Activated CD8-positive, alpha-beta memory T cell treated with anti-CD3 and anti-CD28 coated beads, Interleukin-2, amount 50 U/mL, for 4 hours (primary cell): ENCODE measurements at regions not wholly inside any gene's neighbourhood (a gene's known extent, or its start where the extent isn't known, plus 50 kb on each side); places are given as distances from the start of the nearest gene placed in this dataset.

Experiments
- DNase-seq: peaks from one replicate; pipeline ENCODE4 v3.0.0-alpha.2; 2020

DNA sequence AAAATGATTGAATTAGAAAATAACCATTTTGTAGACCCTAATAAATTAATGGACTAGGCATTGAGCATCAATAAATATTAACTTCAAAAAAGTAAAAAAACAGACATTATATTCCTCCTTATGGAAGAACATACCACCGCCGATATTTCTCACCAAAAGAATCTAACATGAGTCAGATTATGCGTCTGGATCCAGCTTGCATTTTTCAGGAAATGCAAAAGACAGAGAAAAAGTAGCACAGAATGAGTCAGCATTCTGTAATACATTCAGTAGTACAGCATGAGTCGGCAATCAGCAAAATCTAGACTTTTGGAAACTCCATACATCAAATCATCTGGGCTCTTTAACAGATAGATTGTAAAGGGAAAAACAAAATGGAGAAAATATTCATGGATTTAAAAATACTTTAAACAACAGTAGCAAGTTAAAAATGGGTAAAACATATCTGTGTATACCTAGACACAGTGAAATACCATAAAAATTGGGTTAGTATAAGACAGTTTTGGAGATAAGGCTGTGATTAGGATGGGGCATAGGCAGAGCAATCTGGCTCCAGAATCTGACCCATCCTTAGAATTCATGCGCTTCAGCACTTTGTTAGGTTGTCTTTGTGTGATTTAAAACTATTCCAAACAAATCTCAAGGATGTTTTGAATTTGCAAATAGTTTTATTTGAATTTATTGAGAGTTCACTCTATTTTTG, 633.0 kb upstream of the FAM241A start:
- DNase-seq: no peak

DNA sequence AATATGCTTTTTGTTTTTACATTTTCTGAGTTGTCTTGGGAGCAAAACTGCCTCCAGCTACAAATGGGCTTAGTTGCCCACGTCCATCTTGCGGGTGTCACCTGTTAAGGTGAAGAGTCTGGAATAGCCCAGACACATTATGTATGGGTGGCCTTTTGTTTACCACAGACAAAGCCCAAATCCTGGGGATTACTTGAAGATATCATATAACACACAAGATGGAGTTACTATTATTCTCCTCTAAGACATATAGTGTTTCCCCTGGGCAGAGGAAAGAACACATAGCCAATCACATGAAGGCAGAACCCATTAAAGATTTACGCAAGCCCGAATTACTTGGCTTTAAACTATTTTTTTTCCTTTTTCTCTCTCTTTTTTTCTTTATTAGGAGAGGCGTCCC, 625.6 kb upstream of the FAM241A start:
- no peak for DNase-seq

DNA sequence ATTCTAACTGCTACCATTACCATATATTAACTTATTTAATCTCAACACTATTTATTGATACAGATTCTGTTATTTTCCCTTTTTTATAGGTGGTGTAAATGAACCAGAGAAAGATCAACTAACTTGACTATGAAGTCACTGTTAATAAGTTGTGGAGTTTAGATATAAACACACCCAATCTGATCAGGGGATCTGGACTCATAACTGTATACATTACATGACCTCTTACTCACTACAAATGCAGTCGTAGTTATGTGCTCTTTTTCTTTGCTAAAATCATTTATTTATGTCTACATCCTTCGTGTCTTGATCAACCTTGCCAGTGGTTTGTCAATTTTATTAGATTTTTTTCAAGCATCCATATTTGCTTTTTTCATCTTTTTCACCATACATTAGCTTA, 614.8 kb upstream of the FAM241A start:
- no peak for DNase-seq

DNA sequence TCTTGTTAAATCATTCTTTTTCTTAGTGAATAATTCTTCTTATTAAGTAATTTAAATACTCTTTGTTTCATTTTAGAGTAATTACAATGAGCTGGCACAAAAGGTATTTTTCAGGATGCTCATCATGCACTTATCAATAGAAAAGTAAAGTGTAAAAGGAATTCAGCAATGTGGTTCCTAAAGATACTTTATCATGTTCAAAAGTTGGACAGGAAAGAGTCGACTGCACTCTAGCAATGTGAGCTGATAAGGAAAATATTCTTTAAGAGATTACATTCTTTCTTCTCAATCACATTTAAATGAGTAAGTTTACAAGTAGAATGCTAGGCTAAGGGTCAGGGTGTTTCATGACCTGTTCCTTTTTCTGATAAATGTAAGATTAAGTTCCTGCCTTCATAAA, 609.5 kb upstream of the FAM241A start:
- DNase-seq: no peak

DNA sequence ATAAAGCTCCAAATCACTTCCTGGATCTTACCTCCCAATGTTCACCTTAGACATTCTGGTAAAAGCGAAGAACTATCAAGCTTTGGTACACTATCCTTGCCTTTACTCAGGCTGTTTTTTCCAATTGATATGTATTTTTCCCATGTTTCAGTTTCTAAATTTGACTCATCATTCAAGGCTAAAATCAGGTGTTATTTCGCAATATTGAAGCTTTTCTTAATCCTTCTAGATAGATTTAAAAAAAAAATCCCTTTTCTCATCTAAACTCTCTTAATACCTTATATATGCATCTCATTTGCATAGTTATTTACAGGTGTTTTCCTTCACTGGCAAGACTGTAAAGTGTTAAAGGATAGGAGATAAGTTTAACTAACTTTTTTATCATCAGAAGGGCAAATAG, 608.1 kb upstream of the FAM241A start:
- DNase-seq: no peak

DNA sequence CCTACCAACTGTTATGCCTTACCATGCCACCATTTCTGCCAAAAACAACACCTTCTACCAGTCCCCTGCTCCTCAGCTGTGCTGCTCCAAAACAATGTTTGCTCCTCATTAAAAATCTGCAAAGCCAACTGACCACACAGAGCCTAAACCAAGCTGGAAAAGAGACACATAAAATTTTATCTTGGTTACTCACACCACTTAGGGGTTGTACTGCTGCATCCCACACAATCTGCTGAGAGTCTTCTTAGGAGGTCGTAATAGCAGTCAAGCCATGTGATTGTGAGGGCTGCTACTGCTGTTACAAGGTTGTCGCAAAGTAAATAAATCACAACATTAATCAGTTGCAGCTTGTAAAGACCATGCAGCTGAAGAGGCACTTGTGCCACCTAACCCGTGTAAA, 607.4 kb upstream of the FAM241A start:
- no peak for DNase-seq

DNA sequence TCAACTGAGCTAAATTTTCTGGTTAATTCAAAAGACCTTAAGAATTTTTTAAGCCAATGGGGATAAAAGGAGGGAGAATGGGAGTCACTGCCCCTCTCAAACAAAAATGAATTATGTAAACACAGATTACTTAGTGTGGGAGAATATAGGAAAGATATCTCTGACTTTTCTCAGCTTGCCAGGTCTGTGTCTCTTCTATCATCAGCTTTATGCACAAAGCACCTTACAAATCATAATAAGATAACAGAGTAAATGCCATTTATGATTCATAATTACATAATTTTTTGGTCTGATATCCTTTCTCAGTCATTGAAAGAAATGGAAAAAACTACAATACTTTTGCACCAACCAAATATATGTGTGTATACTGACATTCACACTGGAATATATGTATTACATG, 604.6 kb upstream of the FAM241A start:
- DNase-seq: no peak

DNA sequence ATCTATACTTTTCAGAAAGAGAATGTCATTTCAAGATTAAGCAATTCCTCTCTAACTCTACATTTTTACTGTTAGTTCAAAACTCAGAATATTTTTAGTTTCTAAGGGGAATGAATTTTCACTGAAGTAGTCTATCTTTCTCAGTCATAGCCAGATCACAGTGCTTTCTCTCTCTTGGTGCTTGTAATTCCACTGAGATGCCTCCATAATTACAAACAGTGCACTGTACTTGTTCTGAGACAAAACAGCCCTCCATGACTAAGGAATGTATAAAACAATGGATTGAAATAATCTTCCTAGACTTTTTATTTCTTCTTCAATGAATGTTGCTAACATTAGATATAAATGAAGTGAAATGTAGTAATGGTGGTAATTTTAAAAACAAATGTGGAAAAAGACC, 603.2 kb upstream of the FAM241A start:
- no peak for DNase-seq

DNA sequence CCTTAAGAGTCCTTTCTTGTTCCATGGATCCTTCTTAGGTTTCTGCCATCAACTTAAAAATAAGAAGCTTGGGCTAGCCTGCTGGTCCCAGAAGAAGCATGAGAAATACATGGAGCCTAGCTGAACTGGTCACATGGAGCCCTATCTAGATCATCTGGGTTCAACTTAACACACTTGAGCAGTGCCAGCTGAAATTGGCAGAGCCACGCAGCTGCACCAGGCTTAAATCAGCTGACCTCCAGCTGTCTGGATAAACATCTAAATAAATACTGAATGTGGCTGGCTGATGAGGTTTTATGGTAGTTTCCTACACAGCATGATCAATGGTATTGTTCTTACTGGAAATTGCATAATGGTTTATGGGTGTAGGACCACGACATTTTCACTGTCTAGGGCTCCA, 598.4 kb upstream of the FAM241A start:
- DNase-seq: no peak

DNA sequence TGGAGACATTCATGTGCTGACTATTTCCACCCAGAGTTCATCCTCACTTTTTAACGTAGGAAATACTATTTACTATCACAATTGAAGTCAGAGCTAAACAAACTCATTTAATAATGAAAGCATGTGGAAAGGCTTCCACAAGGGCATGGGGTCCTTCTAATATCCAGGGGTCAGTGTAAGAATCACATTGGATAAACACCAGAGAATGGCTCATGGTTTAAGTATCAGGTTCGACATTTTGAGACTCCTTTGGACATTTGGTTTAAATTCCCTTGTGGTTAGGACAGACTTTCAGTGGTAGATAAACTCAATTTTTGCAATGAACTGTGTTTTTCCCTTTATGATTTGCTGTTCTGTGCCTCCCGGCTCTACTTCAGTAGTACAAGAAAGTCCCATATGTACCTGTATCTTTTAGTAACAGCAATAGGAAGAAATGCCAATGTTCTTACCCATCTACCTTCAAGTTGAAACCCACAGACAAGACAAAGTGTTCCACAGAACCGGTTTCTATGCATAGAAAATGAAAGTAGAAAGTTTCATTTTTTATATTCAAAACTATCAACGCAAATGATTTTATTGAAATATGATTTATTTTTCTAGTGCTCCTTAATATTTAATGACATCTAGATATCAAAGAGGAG, 589.0 kb upstream of the FAM241A start:
- DNase-seq: no peak

DNA sequence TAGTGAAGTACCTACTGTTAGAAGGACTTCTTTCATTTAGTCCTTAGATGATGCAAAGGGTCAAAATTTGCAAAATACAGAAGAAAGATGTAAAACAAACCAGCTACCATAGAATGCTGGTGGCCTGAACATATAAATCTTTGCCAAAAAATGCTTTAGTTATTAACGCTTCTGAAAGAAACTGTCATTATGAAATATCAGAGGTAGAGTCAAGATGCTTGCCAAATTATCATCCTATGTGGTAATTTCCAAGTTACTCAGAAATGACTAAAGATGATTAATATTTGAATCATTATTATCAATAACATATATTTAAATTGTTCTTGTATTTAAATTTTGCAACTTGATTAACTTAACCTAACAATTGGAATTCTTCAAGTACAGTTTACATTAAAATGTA, 588.4 kb upstream of the FAM241A start:
- no peak for DNase-seq

DNA sequence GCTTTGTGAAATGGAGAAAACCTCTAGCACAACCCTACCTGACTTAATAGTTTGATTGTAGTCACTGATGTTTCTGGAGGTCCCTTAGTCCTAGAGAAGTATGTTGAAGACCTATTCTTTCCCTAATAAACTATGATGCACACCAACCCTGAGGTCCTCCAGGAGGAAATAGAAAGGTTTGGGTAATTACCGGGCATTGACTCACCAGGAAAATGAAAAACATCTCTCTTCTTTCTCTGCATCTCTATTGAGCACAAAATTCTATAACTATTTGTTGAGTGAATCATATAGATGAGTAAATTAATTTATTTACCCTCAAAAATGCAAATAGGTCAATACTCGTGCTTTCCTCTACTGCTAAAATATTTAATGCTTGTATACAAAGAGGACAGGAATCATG, 582.4 kb upstream of the FAM241A start:
- no peak for DNase-seq

DNA sequence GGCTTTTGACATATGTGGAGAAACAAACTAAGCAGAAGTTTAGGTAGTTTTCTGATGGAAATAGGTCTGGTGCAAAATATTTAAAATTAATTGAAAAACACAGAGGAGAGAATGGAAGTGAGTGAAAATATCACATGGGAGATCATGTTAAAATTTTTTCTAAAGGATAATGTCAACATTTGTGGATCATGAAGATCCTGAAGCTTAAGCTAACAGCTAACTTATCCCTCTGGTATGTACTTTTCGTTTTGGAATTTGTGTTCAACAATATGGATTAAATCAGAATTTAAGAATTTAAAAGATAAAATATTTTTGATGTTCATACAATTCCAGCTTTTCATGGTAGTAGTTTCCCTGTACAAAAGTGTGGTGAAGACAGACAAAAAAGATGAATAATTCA, 572.8 kb upstream of the FAM241A start:
- no peak for DNase-seq

DNA sequence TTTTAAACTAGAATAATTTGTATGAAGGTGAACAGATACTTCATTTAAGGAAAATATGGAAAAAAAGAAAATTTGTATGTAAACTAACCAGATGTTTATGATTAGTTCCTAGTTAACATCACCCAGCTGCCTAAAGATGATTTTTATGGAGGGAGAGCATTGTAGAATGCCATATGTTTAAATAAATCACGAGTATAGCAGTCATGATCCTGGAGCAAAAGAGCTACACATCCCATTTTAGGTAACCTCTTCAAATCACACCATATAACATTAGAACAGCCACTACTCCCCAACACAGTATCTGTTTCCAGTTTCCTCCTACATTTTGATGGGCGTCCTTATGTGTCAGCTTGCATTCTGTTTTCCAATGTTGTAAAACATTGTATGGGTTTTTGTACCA, 571.9 kb upstream of the FAM241A start:
- no peak for DNase-seq

DNA sequence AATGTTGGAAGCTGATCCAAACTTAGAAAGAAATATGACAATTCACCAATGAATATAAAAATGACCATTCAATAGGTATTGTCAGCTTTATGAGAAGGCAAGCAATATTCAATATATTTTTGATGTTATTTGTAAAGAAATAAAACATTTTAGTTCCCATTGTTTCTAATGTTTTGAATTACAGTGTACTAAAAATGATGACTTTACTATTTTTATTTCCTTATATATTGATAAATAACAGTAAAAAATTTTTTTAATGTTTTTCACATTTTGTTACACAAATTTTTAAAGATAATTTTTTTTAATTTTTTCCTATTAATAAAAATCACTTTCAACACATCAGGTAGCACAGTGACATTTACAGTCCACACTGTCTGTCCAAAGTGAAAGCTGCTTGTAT, 565.5 kb upstream of the FAM241A start:
- DNase-seq: no peak

DNA sequence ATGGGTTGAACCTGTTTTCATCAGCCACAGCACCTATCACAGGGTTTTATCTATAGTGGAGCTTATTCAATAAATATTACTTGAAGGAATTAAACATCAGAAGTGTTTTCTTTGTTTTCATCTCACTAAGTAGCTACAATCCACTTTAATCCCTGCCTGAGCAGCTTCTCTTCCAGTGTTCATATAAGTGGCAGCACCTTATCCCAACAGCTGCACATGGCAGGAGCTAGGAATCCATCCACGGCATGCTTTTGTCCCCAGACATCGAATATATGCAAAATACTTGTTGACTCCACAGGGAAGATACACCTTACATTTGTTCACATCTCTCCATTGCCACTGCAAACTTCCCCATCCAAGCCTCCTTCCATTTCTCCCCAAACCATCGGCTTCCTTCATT, 549.8 kb upstream of the FAM241A start:
- DNase-seq: no peak

DNA sequence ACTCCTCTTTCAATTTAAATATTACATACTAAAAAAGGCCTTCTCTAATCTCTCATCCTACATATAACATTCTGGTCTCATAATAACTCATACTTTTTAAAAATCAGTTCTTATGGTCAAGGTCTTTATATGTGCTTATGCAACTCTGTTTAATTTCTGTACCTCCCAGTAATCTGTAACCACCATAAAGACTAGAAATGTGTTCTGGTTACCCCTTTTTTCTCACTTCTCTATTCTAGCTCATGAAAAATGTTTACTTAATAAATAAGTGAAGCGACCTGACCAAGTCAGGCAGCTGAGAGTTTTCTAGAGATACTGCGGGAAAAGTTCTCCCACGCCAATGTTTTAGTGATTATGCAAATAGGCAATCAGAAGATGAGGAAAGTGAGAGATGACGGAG, 548.8 kb upstream of the FAM241A start:
- no peak for DNase-seq

DNA sequence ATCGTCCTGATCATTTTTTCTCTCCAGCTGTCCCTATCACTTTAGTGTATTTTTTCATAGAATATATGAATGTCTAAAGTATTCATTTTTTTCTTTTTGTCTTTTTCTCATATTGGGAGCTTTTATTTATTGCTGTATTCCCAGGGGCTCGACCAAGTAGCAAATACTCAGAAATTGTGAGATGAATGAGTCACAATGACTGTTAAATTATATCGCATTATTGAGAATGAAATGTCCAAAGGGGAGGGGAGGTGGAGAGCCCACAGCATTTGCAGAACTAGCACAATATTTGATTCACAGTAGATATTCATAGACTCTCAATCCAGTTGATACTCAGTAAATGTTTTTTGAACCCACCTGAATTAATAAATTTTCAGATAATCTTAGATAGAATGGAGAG, 543.6 kb upstream of the FAM241A start:
- no peak for DNase-seq

DNA sequence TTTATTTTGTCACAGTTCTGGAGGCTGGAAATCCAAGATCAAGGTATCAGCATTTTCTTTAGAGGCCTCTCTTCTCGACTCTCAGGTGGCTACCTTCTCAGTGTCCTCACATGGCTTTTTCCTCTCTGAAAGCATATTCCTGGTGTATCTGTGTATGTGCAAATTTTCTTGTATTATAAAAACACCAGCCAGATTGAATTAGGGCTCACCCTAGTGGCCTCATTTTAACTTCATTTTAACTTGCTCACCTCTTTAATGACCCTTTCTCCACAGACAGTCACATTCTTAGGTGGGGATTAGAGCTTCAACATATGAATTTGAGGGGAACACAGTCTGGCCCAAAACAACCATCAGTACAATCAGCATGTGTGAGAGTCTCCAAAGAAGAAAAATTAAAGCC, 542.4 kb upstream of the FAM241A start:
- DNase-seq: no peak

DNA sequence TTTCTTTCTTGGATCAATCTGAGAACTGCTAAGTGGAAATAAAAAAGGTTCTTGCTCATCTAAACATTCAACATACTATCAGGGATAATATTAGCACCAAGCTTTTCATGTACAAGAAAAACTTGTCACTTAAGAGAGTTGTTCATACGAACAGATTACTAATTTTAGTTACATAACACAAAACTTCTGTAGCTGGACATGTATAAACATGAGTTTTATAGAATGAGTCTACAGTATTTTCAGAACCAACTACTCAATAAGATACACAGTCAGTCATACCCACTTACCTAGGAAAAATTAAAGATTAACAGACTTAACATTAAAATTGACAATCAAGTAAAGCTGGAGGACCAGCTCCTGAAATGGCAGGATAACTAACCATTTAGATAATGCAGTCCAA, 540.1 kb upstream of the FAM241A start:
- DNase-seq: no peak

DNA sequence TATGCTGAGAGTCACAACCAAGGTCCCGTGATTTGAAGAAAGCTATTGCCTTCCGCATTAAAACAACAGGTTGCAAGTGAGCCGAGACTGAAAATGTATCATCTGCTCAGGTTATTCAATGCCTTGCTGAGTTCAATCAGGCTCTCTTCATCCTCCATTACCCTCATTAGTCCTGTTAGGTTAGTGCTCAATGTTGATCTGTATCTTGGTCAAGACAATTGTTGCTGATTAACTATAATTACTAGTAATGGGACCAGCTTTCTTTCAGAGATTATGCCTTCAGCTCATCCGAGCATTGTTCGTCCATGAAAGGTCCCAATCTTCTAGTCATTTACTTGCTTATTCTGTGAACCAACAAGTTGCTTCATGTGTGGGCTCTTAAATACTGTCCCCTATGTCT, 534.6 kb upstream of the FAM241A start:
- DNase-seq: no peak

DNA sequence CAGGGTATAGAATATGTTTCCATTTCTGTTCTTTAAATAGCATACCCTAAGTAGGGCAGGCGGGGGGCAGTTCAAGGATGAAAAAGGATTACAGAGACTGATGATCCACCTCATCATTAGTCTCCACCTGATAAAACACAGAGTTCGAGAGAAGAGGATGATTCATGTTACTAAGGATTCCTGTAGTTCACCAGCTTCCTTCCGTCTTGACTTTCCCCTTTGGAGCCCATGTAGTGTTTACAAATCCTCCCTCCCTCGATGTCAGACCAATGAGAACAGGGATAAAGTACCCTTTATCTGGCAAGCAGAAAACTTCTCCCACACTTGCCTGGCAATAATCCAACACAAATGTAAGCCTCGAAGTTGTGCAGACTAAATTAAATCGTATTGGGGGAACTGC, 526.3 kb upstream of the FAM241A start:
- DNase-seq: no peak

DNA sequence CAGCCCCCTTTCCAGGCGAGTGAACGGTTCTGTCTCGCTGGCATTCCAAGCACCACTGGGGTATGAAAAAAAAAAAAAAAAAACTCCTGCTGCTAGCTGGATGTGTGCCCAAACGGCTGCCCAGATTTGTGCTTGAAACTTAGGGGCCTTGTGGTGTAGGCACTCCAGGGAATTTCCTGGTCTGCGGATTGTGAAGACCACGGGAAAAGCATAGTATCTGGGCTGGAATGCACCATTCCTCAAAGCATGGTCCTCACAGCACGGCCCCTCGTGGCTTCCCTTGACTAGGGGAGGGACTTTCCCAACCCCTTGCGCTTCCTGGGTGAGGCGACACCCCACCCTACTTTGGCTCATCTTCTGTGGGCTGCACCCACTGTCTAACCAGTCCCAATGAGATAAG, 516.8 kb upstream of the FAM241A start:
- DNase-seq: no peak

DNA sequence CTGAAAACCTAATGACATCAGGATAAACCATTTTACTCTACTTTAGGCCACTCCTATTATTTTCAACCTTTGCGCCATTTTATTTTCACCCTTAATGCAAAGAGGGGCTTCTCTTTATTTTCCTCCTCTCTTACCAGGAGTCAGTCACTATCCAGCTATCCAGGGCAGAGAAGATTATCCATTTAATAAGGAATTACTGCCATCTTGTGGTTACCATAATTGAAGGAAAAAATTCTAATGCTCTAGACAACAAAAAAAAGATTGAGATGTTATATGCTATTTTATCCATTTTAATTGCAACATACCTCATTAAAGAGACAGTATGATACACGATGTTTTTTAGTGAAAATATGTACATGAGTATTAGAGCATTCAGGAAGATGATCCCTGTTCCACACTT, 514.5 kb upstream of the FAM241A start:
- no peak for DNase-seq
